ENCODE measurements at regions not wholly inside any gene's neighbourhood (a gene's known extent, or its start where the extent isn't known, plus 50 kb on each side); places are given as distances from the start of the nearest gene placed in this dataset.

DNA sequence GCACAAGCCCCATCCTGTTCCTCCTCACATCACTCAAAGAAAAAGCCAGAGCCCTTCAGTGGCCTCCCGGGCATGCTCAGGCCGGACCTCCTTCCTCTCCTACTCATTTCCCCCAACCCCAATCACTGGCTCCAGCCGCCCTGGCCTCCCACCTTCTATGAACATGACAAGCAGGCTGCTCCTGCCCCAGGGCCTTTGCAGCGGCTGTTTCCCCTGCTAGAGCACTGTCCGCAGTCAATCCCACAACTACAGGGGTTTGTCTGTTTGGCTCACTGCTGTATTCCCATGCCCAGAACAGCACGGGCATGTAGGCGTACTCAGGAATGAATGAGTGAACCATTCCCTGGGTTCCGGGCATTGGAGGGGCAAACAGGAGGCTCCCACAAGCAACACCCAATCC, 139.8 kb upstream of the PRR20G start:
- Histone ChIP-seq H3K79me2 (ENCODE audit: insufficient read depth, low read length) (no peaks in the 10 kb centered on the region), H3K36me3 (ENCODE audit: insufficient read depth, low read length) (no peaks in the 10 kb centered on the region)

GRCh38 chr3:127427156-127427555, 139.3 kb upstream of the PRR20G start:
- TF ChIP-seq, protein P1, sequence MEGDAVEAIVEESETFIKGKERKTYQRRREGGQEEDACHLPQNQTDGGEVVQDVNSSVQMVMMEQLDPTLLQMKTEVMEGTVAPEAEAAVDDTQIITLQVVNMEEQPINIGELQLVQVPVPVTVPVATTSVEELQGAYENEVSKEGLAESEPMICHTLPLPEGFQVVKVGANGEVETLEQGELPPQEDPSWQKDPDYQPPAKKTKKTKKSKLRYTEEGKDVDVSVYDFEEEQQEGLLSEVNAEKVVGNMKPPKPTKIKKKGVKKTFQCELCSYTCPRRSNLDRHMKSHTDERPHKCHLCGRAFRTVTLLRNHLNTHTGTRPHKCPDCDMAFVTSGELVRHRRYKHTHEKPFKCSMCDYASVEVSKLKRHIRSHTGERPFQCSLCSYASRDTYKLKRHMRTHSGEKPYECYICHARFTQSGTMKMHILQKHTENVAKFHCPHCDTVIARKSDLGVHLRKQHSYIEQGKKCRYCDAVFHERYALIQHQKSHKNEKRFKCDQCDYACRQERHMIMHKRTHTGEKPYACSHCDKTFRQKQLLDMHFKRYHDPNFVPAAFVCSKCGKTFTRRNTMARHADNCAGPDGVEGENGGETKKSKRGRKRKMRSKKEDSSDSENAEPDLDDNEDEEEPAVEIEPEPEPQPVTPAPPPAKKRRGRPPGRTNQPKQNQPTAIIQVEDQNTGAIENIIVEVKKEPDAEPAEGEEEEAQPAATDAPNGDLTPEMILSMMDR (IDR thresholded peaks at IDR 0.05; ENCODE audit: low read length) = no peak
- no peak for TF ChIP-seq EZH2 (IDR thresholded peaks at IDR 0.05; ENCODE audit: borderline replicate concordance, low read length)
- no peaks in the 10 kb centered on the region for H3F3A ChIP-seq (ENCODE audit: insufficient read depth, low read length)
- H3K4me3 ChIP-seq (ENCODE audit: low read depth, low read length, poor library complexity, severe bottlenecking) = no peak overlapping the region
- H3K4me1 ChIP-seq (ENCODE audit: insufficient read depth, low read length, severe bottlenecking) = no peaks in the 10 kb centered on the region
- no peaks in the 10 kb centered on the region; the same call in 1 of the 2 replicates for H3K27me3 ChIP-seq (ENCODE audit: insufficient read depth, low read length)
- no peaks in the 10 kb centered on the region for H3K79me2 ChIP-seq (ENCODE audit: insufficient read depth, low read length)
- no peaks in the 10 kb centered on the region for H3K9me2 ChIP-seq (ENCODE audit: low read depth, low read length)
- H4K20me1 ChIP-seq (ENCODE audit: insufficient read depth, low read length) = no peaks in the 10 kb centered on the region
- H2AFZ ChIP-seq (ENCODE audit: low read length) = no peak overlapping the region
- no peak overlapping the region for H3K27ac ChIP-seq (ENCODE audit: low read depth, low read length, poor library complexity, severe bottlenecking)
- H3K9me3 ChIP-seq (ENCODE audit: low read length) = no peaks in the 10 kb centered on the region
- H3K4me2 ChIP-seq (ENCODE audit: low read length) = no peak overlapping the region
- no peak overlapping the region for H3K9ac ChIP-seq (ENCODE audit: low read length)
- no peaks in the 10 kb centered on the region for H3K36me3 ChIP-seq (ENCODE audit: insufficient read depth, low read length)

More for the DNA sequence above, 139.8 kb upstream of the PRR20G start:
- H3K4me2 ChIP-seq (ENCODE audit: low read length) = no peak overlapping the region
- H3K9me2 ChIP-seq (ENCODE audit: low read depth, low read length) = no peaks in the 10 kb centered on the region
- H3K4me1 ChIP-seq (ENCODE audit: insufficient read depth, low read length, severe bottlenecking) = no peaks in the 10 kb centered on the region
- no peak overlapping the region for H3K27ac ChIP-seq (ENCODE audit: low read depth, low read length, poor library complexity, severe bottlenecking)
- H3K9ac ChIP-seq (ENCODE audit: low read length) = no peak overlapping the region
- H2AFZ ChIP-seq (ENCODE audit: low read length) = no peak overlapping the region
- no peak overlapping the region for H3K4me3 ChIP-seq (ENCODE audit: low read depth, low read length, poor library complexity, severe bottlenecking)
- no peaks in the 10 kb centered on the region for H3K9me3 ChIP-seq (ENCODE audit: low read length)
- no peaks in the 10 kb centered on the region for H3F3A ChIP-seq (ENCODE audit: insufficient read depth, low read length)
- H3K27me3 ChIP-seq (ENCODE audit: insufficient read depth, low read length) = no peaks in the 10 kb centered on the region; the same call in 1 of the 2 replicates
- no peak for TF ChIP-seq EZH2 (IDR thresholded peaks at IDR 0.05; ENCODE audit: borderline replicate concordance, low read length)
- no peaks in the 10 kb centered on the region for H4K20me1 ChIP-seq (ENCODE audit: insufficient read depth, low read length)

GRCh38 chr3:127426444-127427153, 138.8 kb upstream of the PRR20G start:
- no peaks in the 10 kb centered on the region for H3K4me1 ChIP-seq (ENCODE audit: insufficient read depth, low read length, severe bottlenecking)
- no peaks in the 10 kb centered on the region for H3K9me2 ChIP-seq (ENCODE audit: low read depth, low read length)
- H4K20me1 ChIP-seq (ENCODE audit: insufficient read depth, low read length) = no peaks in the 10 kb centered on the region
- TF ChIP-seq, protein P1 (IDR thresholded peaks at IDR 0.05; ENCODE audit: low read length) = no peak
- TF ChIP-seq EZH2 (IDR thresholded peaks at IDR 0.05; ENCODE audit: borderline replicate concordance, low read length) = no peak
- H2AFZ ChIP-seq (ENCODE audit: low read length) = no peak overlapping the region
- H3K9ac ChIP-seq (ENCODE audit: low read length) = no peak overlapping the region
- H3F3A ChIP-seq (ENCODE audit: insufficient read depth, low read length) = no peaks in the 10 kb centered on the region
- H3K79me2 ChIP-seq (ENCODE audit: insufficient read depth, low read length) = no peaks in the 10 kb centered on the region
- no peaks in the 10 kb centered on the region for H3K36me3 ChIP-seq (ENCODE audit: insufficient read depth, low read length)
- H3K9me3 ChIP-seq (ENCODE audit: low read length) = no peaks in the 10 kb centered on the region
- no peak overlapping the region for H3K4me3 ChIP-seq (ENCODE audit: low read depth, low read length, poor library complexity, severe bottlenecking)
- no peak overlapping the region for H3K4me2 ChIP-seq (ENCODE audit: low read length)
- H3K27ac ChIP-seq (ENCODE audit: low read depth, low read length, poor library complexity, severe bottlenecking) = no peak overlapping the region
- H3K27me3 ChIP-seq (ENCODE audit: insufficient read depth, low read length) = no peaks in the 10 kb centered on the region; the same call in 1 of the 2 replicates

All from OCI-LY1 (cell line).